Nephron progenitor cell (in vitro differentiated cells): ENCODE measurements at regions not wholly inside any gene's neighbourhood (a gene's known extent, or its start where the extent isn't known, plus 50 kb on each side); places are given as distances from the start of the nearest gene placed in this dataset.

ENCODE experiments used
- DNase-seq: peaks from one replicate; pipeline ENCODE4 v3.0.0; 2021
- H3K27ac Mint-ChIP-seq: 2 replicates; pipeline ENCODE4 v1.8.0; 2021; ENCODE audit warnings: mild to moderate bottlenecking, moderate library complexity, mixed read lengths
- H3K27me3 Mint-ChIP-seq: 2 replicates; pipeline ENCODE4 v1.8.0; 2021; ENCODE audit warnings: mild to moderate bottlenecking, low read depth, mixed read lengths; ENCODE audit not compliant: poor library complexity
- H3K36me3 Mint-ChIP-seq: 2 replicates; pipeline ENCODE4 v1.8.0; 2021; ENCODE audit warnings: low read depth, mixed read lengths
- H3K4me1 Mint-ChIP-seq: 2 replicates; pipeline ENCODE4 v1.8.0; 2021; ENCODE audit warnings: mixed read lengths
- H3K4me3 Mint-ChIP-seq: 2 replicates; pipeline ENCODE4 v1.8.0; 2021; ENCODE audit warnings: mild to moderate bottlenecking, moderate library complexity, mixed read lengths
- H3K9me3 Mint-ChIP-seq: 2 replicates; pipeline ENCODE4 v1.8.0; 2021; ENCODE audit warnings: mild to moderate bottlenecking, moderate library complexity, mixed read lengths
- TF ChIP-seq, protein P1 (sequence below): fragments of 200-600 bp; sonication (generic); IDR thresholded peaks from 2 replicates; pipeline ENCODE4 v1.5.0; 2021; ENCODE audit warnings: antibody characterized with exemption

DNA sequence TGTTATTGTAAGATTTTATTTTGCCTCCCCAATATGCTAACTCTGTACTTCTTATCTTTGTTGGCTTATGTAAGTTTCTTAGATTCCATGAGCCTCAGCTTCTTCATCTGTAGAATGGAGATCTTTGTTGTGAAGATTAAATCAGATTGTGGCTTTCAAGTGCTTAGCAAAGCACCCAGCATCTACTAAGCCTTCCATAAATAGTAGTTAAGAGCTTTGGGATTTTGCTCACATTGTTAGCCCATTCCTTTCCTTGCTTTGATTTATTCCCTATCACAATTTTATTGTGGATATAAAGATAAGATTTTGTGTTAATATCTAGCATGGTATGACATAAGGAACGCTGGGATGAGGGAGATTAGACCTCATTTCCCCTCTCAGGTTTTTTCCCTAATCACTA lies 501.4 kb downstream of the PYDC2 start:
- Mint-ChIP-seq H3K9me3 (no peaks in the 10 kb centered on the region), H3K4me1 (peaks cover 45% of the 10 kb centered on the region), H3K27ac (no peak overlapping the region), H3K27me3 (no peaks in the 10 kb centered on the region), H3K4me3 (no peak overlapping the region), H3K36me3 (no peaks in the 10 kb centered on the region)
- DNase-seq, result no peak
- TF ChIP-seq, protein P1, sequence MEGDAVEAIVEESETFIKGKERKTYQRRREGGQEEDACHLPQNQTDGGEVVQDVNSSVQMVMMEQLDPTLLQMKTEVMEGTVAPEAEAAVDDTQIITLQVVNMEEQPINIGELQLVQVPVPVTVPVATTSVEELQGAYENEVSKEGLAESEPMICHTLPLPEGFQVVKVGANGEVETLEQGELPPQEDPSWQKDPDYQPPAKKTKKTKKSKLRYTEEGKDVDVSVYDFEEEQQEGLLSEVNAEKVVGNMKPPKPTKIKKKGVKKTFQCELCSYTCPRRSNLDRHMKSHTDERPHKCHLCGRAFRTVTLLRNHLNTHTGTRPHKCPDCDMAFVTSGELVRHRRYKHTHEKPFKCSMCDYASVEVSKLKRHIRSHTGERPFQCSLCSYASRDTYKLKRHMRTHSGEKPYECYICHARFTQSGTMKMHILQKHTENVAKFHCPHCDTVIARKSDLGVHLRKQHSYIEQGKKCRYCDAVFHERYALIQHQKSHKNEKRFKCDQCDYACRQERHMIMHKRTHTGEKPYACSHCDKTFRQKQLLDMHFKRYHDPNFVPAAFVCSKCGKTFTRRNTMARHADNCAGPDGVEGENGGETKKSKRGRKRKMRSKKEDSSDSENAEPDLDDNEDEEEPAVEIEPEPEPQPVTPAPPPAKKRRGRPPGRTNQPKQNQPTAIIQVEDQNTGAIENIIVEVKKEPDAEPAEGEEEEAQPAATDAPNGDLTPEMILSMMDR, result no peak

DNA sequence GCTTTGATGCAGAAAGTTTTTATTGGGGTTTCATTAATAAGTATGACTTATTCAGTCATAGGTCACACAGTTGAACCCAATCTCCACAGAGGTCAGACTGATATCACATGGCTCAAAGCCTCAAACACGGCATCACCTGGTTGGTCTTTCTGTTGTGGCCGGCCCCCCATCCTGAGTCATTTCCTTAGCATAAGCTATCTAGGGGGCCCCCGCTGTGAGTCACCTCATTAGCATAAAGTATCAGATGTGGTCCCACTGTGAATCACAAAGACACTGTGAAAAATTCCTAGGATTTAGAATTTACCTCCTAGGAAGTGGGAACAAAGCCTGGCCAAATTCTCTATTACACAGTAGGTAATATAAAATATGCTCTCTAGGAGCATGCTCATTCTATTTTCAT lies 502.2 kb downstream of the PYDC2 start:
- no peak for DNase-seq
- H3K27me3 Mint-ChIP-seq, result no peaks in the 10 kb centered on the region
- TF ChIP-seq, protein P1, result no peak
- no peaks in the 10 kb centered on the region for H3K36me3 Mint-ChIP-seq
- peaks cover 45% of the 10 kb centered on the region for H3K4me1 Mint-ChIP-seq
- no peak overlapping the region for H3K4me3 Mint-ChIP-seq
- H3K9me3 Mint-ChIP-seq, result no peaks in the 10 kb centered on the region
- H3K27ac Mint-ChIP-seq, result no peak overlapping the region

DNA sequence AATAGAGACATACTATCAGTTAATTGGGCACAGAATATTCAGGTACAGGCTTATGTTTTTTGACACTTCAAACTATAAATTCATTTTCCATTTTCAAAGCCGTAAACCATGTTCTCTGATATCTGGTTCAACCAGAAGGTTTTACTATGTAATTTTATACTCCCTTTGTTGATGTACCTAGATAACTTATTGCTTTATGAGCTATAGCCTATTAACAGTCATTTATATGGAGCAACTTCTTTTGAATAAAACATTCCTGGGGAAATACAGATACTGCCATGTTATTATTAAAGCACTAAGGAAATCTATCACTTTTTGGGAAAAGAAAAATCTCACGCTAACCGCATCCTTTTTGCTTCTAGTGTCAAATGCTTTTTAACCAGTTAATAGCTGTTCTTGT lies 505.6 kb downstream of the PYDC2 start:
- DNase-seq, result no peak
- Mint-ChIP-seq H3K4me3 (no peak overlapping the region), H3K27me3 (no peaks in the 10 kb centered on the region), H3K4me1 (peaks cover 13% of the 10 kb centered on the region), H3K36me3 (no peaks in the 10 kb centered on the region), H3K9me3 (no peaks in the 10 kb centered on the region), H3K27ac (no peak overlapping the region)
- TF ChIP-seq, protein P1, result no peak

DNA sequence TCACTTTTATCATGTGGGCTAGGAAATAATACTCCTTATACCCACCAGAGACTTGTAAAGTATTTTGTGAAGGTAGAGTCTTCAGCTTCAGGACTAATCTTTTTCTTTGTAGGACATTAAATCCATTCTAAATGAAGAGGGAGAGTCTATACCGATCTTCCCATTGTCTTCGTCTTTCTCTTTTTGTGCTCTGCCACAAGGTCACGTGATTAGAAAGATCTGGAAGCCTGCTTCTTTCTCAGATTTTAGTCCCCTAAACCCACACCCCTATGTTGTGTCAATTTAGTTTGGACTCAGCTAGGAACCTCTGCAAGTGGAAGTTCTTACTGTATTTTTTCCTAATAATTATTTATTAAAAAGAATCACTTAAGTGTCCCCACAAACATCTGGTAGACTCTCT lies 507.3 kb downstream of the PYDC2 start:
- Mint-ChIP-seq H3K36me3 (no peaks in the 10 kb centered on the region), H3K27me3 (no peaks in the 10 kb centered on the region), H3K9me3 (no peaks in the 10 kb centered on the region), H3K4me1 (no peaks in the 10 kb centered on the region), H3K27ac (no peak overlapping the region), H3K4me3 (no peak overlapping the region)
- no peak for DNase-seq
- TF ChIP-seq, protein P1, result no peak

DNA sequence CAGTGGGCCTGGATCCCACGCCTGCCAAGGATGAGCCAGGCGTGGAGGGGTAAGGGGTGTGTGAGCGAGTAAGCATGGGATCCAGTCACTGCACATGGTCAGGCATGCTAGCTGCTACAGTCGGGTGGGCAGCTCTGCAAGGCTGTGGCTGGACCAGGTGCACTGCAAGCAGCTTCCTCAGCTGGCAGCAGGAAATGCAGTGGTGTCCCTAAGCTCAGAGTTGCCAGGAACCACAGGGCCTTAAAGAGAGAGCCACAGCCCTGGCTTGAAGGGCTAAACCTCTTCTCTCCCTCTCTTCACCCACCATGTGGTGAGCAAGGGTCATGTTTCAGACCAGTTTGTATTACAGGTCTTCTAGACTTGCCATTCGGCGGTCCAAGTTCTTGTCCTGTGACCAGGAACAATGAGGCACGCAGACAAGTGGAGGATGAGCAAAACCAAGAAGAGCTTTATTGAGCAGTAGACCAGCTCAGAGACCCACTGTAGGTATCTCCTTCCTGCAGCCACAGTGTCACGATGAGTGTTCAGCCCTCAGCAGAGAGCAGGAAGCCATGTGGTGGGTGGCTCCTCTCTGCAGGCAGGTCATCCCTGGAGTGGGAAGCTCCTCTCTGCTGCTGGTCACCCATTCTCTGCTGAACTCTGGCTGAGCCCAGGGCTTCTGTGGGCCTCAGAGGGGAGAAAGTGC lies 511.9 kb downstream of the PYDC2 start:
- no peak overlapping the region for H3K27ac Mint-ChIP-seq
- H3K27me3 Mint-ChIP-seq, result no peaks in the 10 kb centered on the region
- H3K4me1 Mint-ChIP-seq, result no peaks in the 10 kb centered on the region
- H3K36me3 Mint-ChIP-seq, result no peaks in the 10 kb centered on the region
- no peaks in the 10 kb centered on the region for H3K9me3 Mint-ChIP-seq
- DNase-seq, result no peak
- no peak overlapping the region for H3K4me3 Mint-ChIP-seq
- TF ChIP-seq, protein P1, result no peak

DNA sequence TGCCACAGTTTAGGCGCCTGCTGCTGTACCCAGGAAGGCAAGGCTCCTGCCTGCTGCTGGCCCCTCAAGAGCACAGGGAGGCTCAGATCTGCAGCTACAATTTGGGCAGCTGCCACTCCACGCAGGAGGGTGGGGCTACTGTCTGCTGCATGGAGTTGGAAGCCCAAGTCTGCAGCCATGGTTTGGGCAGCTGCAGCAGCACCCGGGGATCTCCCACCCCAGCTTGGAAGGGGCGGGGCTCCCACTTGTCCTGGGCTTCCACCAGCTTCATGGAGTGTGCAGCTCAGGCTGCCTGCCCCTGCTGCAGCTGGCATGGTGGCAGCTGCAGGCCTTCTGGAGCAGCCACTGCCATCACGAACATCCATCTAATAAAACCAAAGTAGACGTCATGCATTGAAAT lies 512.9 kb downstream of the PYDC2 start:
- H3K36me3 Mint-ChIP-seq, result no peaks in the 10 kb centered on the region
- H3K27ac Mint-ChIP-seq, result no peak overlapping the region
- H3K27me3 Mint-ChIP-seq, result no peaks in the 10 kb centered on the region
- H3K9me3 Mint-ChIP-seq, result peaks cover 5% of the 10 kb centered on the region
- TF ChIP-seq, protein P1, result no peak
- H3K4me3 Mint-ChIP-seq, result no peak overlapping the region
- DNase-seq, result no peak
- H3K4me1 Mint-ChIP-seq, result no peaks in the 10 kb centered on the region
